ELF-1 (cell line): ENCODE measurements at regions not wholly inside any gene's neighbourhood (a gene's known extent, or its start where the extent isn't known, plus 50 kb on each side); places are given as distances from the start of the nearest gene placed in this dataset.

Experiments used
- DNase-seq: peaks from one replicate; pipeline ENCODE4 v3.0.0-alpha.2; 2016; ENCODE audit warnings: low read depth, low spot score

DNA sequence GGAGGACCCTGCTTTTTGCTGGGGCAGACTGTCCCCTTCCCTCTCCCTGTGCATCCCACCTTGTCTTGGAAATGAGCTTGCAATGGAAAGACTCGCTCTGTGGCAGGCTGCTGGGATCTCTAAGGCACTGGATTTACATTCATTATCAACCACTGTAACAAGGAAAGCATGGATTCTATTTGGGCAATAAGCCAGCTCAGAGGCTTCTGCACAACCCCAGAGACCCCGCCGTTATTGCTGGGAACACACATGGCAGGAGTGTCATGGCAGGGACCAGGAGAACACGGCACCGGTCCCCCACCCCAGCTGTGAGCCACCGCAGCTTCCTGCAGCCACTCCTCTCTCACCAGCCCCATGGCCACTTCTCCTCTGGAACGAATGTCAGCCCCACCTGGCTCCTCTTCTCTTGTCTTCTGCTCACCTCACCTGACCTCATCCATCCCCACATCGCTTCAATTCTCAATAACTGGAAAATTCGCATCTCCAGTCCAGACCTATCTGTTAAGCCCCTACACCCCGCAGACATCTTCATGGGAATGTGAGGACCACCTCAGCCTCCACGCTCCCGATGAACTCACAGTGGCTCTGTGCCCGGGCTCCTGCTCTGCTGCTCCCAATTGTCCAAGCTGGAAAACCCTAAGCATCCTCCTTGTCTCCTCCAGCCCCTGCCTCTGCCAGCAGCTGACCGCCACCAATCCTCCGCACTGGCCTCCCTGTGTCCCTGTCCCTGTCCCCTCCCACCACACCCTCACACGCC is 181.5 kb downstream of the USP12 start:
- no peak for DNase-seq

GRCh38 chr13:26989261-26989956 is 182.2 kb downstream of the USP12 start:
- DNase-seq = no peak

- no peak for DNase-seq
Observed at GRCh38 chr13:26988059-26988769, 183.4 kb downstream of the USP12 start.

- no peak for DNase-seq
Observed at GRCh38 chr13:26987486-26988013, 184.1 kb downstream of the USP12 start.

DNA sequence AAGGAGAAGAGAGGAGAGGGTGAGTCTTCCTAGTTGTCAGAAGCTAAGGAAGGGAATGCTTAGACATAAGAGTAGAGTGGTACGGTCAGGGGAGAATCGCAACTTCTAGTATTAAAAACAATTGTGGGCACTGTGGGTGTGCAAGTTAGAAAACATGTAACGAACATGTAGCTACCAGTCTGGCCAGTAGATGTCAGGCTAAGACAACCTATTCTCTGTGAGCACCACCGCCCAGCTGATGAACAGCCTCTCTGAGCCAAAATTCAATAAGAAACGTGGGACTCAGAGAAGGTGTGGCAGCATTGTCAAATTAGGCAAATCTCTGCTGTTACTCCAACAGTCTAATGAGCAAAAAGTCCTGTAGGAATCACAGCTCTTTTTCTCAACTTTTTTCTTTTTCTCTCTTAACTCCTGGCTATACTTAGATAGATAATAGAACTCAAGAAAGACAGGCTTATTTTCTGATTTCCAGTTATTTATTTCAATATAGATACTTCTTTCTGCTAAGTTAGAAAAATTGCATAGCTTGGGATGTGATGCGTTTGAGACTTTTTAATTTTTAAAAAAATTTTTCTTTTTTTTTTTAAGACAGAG is 186.2 kb downstream of the USP12 start:
- peak; percentile 74 for DNase-seq

DNA sequence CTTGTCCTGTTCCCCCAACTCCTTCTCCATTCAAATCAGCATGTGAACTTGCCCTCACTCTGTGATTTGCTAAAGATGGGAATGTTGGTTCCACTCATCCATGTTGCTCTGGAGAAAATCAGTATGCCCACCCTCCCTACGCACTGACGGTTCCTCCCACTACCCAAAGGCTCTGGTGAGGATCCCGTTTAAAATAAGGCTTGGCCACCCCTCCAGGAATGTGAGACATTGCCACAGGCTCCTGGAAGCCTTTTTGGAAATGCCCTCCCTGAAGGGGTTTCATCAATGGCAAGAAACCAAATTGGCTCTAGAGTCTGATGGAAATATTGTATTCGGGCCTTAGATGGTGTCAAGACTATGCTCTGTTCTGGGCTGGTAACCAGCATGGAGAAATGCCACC is 187.3 kb downstream of the USP12 start:
- no peak for DNase-seq

DNA sequence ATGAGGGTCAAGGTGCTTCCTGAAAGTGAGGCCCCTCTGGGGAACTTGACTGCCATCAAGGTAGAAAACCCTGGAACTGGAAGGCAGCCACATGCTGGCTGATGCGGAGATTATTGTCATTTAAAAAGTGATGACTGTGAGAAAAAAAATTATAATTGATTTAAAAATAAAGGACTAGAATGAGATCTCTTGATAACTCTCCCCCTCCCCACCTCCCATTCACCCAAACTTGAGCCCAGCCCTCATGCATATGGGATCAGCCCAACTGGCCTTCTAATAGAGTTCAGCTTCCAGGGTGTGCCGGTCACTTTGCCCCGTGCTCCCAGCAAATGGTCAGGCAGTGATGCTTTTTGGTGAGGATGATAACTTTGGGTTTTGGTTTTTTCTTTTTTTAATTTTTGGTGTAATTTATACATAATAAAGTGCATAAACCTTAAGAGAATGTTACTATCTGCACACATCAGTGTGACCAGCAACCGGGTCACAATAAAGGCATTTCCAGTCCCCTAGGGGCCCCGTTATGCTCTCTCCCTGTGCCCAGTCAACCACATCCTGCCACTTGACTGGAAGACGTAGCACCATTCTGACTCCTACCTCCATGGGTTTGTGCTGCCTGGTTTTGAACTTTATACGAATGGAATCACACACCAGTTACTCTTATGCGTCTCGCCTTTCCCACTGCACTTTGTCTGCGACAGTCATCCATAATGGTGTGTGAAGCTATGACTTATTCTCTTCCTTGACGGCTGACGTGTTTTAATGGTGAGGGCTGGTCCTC is 187.9 kb downstream of the USP12 start:
- DNase-seq = no peak

- DNase-seq = no peak
Observed at GRCh38 chr13:26980099-26981031, 191.2 kb downstream of the USP12 start.

GRCh38 chr13:26979334-26979733 is 192.3 kb downstream of the USP12 start:
- DNase-seq = no peak

- peak; percentile 65 for DNase-seq
Observed at GRCh38 chr13:26978081-26978860, 193.3 kb downstream of the USP12 start.

- no peak for DNase-seq
Observed at GRCh38 chr13:26977541-26977940, 194.1 kb downstream of the USP12 start.

DNA sequence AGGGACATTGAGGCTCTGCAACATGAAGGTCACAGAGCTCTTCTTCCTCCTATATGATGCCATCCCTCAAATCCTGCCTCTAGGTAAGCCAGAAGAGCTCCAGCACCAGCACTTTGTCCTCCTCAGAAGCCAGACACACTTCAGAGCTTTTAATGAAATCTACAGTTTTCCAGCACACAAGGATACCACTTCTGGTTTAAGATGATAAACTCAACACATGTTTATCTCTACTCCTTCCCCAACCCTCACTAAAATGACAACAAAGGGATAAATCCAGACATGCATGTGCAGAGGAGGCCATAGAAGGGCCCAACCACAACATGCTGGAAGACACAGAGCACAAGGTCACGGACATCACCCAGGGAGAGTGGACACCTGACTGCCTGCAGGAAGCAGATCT is 195.3 kb downstream of the USP12 start:
- DNase-seq = no peak

DNA sequence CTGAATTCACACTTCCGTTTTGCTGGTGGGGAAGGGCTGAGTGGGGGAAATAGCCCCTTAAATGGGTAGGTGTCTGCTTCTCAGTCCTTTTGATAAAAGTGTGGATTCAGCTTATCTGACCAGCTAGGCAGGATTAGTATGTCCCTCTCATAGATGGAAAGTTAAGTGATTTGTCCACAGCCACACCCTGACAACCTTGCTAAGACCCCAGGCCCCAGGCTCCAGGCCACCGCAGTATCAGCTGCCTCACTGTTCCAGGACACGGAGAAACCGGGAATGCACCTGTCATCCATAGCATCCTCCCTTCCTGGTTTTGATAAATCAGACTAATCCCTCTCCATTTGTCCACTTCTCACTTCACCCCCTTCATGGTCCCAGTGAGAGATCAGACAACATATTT is 197.7 kb downstream of the USP12 start:
- no peak for DNase-seq

DNA sequence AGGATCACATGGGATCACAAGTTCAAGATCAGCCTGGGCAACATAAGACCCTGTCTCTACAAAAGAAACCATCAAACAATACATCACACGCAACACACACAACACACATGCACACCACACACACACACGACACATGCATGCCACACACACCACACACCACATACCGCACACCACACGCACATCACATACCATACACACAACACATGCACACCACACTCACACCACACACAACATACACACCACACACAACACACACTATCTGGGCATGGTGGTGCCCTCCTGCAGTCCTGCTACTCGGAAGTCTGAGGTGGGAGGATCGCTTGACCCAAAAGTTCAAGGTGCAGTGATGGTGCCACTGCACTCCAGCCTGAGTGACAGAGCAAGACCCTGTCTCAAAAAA is 198.3 kb downstream of the USP12 start:
- DNase-seq = no peak

DNA sequence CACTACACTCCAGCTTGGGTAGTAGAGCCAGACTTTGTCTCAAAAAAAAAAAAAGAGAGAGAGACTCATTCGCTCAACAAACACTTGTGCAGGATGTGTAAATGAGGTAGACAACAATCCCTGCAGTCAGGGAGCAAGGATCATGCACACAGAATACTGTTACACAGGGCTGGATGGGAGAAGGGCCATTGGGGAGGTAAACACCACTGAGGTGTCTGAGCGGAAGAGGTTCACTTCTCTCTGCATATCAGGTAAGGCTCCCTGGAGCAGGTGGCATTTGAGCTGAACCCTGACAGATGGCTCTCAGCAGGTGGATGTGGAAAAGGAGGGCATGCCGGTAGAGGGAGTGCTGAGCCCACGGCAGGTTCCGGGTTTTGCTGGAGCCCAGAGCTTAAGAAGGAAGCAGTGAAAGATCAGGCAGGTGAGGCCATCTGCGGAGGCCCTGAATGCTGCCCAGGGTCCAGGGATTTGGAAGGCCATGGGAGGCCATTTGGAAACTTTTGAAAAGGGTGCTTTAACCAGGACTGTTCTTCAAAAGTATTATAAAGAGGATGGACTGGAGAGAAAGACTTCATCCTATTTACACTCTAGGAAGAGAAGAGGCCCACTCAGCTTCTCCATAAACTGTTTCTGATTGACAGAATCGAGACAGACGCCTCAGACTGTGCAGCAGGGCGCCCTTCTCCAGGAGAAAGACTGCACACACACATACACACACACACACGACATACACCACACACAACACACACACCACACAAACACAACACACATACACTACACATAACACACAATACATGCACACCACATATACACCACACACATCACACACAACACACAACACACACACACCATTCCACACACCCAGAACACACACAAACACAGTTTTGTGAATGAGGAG is 199.4 kb downstream of the USP12 start:
- peak; percentile 76 for DNase-seq

GRCh38 chr13:26968431-26969341 is 202.9 kb downstream of the USP12 start:
- peak; percentile 57 for DNase-seq
